Astrocyte (in vitro differentiated cells and primary cell): ENCODE measurements at regions not wholly inside any gene's neighbourhood (a gene's known extent, or its start where the extent isn't known, plus 50 kb on each side); places are given as distances from the start of the nearest gene placed in this dataset.
A peak's percentile ranks its signal among the peaks of the same experiment; 100 is the strongest.

Source experiments
- DNase-seq: peaks from one replicate; pipeline ENCODE4 v3.0.0-alpha.2; 2010; ENCODE audit warnings: low read depth
- FAIRE-seq: peaks from 2 replicates; lab custom pipeline; 2011; peaks lifted over from hg19 to GRCh38; lab: Jason Lieb, UNC
- H2AFZ ChIP-seq: 2 replicates; pipeline ENCODE4 v1.6.0; 2012; ENCODE audit warnings: low read depth, low read length, inconsistent platforms
- H3K27ac ChIP-seq: 2 replicates; pipeline ENCODE4 v1.5.1; 2011; ENCODE audit warnings: low read depth, low read length, inconsistent platforms
- H3K27me3 ChIP-seq: 2 replicates; pipeline ENCODE4 v1.6.0; 2011; ENCODE audit warnings: low read length, inconsistent platforms; ENCODE audit not compliant: insufficient read depth
- H3K36me3 ChIP-seq: 2 replicates; pipeline ENCODE4 v1.5.1; 2011; ENCODE audit warnings: low read length, inconsistent platforms; ENCODE audit not compliant: insufficient read depth
- H3K4me1 ChIP-seq: 2 replicates; pipeline ENCODE4 v1.5.1; 2011; ENCODE audit warnings: low read length, inconsistent platforms; ENCODE audit not compliant: insufficient read depth
- H3K4me2 ChIP-seq: 2 replicates; pipeline ENCODE4 v1.6.0; 2012; ENCODE audit warnings: low read length, inconsistent platforms
- H3K4me3 ChIP-seq: 2 replicates; pipeline ENCODE4 v1.5.1; 2011; ENCODE audit warnings: low read depth, mild to moderate bottlenecking, low read length, inconsistent platforms; ENCODE audit not compliant: insufficient read depth
- H3K79me2 ChIP-seq: 2 replicates; pipeline ENCODE4 v1.6.0; 2012; ENCODE audit warnings: mild to moderate bottlenecking, low read length, inconsistent platforms; ENCODE audit not compliant: insufficient read depth
- H3K9ac ChIP-seq: 2 replicates; pipeline ENCODE4 v1.6.0; 2012; ENCODE audit warnings: mild to moderate bottlenecking, low read length, inconsistent platforms
- H3K9me3 ChIP-seq: 2 replicates; pipeline ENCODE4 v1.5.1; 2012; ENCODE audit warnings: low read depth, mild to moderate bottlenecking, low read length, inconsistent platforms; ENCODE audit not compliant: insufficient read depth
- H4K20me1 ChIP-seq: 2 replicates; pipeline ENCODE4 v1.6.0; 2012; ENCODE audit warnings: low read length, inconsistent platforms; ENCODE audit not compliant: insufficient read depth
- H3K27ac Mint-ChIP-seq: one replicate; pipeline ENCODE4 v1.8.0; 2021; ENCODE audit warnings: mild to moderate bottlenecking, mixed read lengths; ENCODE audit not compliant: unreplicated experiment
- H3K27me3 Mint-ChIP-seq: one replicate; pipeline ENCODE4 v1.8.0; 2021; ENCODE audit warnings: low read depth, mixed read lengths; ENCODE audit not compliant: unreplicated experiment
- H3K36me3 Mint-ChIP-seq: one replicate; pipeline ENCODE4 v1.8.0; 2021; ENCODE audit warnings: low read depth, mixed read lengths; ENCODE audit not compliant: unreplicated experiment
- H3K4me1 Mint-ChIP-seq: one replicate; pipeline ENCODE4 v1.8.0; 2021; ENCODE audit warnings: low read depth, mixed read lengths; ENCODE audit not compliant: unreplicated experiment
- H3K4me3 Mint-ChIP-seq: one replicate; pipeline ENCODE4 v1.8.0; 2021; ENCODE audit warnings: mild to moderate bottlenecking, moderate library complexity, mixed read lengths; ENCODE audit not compliant: unreplicated experiment
- H3K9me3 Mint-ChIP-seq: one replicate; pipeline ENCODE4 v1.8.0; 2021; ENCODE audit warnings: mild to moderate bottlenecking, mixed read lengths; ENCODE audit not compliant: unreplicated experiment
- EZH2 ChIP-seq: IDR thresholded peaks from 2 replicates; pipeline ENCODE4 v1.6.1; 2012; ENCODE audit warnings: mild to moderate bottlenecking, low read length, inconsistent platforms; ENCODE audit not compliant: insufficient read depth
- TF ChIP-seq, protein P1 (sequence below): IDR thresholded peaks from 2 replicates; pipeline ENCODE4 v1.5.1; 2011; ENCODE audit warnings: low read depth, mild to moderate bottlenecking, inconsistent platforms, low read length, moderate library complexity; ENCODE audit not compliant: insufficient read depth

DNA sequence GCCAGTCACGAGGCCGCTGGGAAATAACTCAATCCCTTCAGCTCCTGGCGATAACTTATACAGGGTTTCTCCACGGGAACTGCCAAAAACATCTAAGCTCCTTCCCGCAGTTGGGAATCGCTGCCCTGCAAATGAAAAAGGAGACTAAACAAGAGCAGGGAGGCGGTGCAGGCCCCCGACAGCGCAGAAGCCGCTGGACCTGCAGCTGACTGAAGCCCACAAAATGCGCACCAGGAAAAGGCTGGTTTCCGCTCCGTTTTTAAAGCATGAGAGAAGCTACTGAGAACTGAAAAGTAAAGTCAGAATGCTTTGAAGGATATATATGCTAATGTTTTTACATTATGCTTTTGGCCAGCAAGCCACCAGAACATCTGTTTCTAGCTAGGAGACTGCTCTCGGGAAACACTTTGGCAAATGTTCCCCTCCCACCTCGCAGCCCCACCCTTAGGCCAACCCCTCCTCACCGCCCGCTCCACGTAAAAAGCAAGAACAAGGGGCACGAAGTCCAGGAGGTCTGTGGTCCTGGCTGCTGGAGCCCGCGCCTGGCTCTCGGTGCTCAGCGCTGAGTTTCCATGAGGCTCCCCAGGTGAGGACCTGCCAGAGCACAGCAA, 90.5 kb downstream of the SOD2 start:
- H3K27ac Mint-ChIP-seq: no peak overlapping the region
- no peak for DNase-seq
- no peak overlapping the region for H3K4me3 ChIP-seq
- FAIRE-seq: no peak
- H3K36me3 Mint-ChIP-seq: peaks cover 2% of the 10 kb centered on the region
- H2AFZ ChIP-seq: no peak overlapping the region
- H3K36me3 ChIP-seq: no peaks in the 10 kb centered on the region
- no peak overlapping the region for H3K4me3 Mint-ChIP-seq
- H3K9ac ChIP-seq: no peak overlapping the region
- peaks cover 3% of the 10 kb centered on the region for H3K9me3 ChIP-seq
- no peaks in the 10 kb centered on the region for H3K27me3 ChIP-seq
- TF ChIP-seq, protein P1, sequence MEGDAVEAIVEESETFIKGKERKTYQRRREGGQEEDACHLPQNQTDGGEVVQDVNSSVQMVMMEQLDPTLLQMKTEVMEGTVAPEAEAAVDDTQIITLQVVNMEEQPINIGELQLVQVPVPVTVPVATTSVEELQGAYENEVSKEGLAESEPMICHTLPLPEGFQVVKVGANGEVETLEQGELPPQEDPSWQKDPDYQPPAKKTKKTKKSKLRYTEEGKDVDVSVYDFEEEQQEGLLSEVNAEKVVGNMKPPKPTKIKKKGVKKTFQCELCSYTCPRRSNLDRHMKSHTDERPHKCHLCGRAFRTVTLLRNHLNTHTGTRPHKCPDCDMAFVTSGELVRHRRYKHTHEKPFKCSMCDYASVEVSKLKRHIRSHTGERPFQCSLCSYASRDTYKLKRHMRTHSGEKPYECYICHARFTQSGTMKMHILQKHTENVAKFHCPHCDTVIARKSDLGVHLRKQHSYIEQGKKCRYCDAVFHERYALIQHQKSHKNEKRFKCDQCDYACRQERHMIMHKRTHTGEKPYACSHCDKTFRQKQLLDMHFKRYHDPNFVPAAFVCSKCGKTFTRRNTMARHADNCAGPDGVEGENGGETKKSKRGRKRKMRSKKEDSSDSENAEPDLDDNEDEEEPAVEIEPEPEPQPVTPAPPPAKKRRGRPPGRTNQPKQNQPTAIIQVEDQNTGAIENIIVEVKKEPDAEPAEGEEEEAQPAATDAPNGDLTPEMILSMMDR: no peak
- TF ChIP-seq EZH2: no peak
- no peaks in the 10 kb centered on the region for H3K79me2 ChIP-seq
- peaks cover 11% of the 10 kb centered on the region for H3K27me3 Mint-ChIP-seq
- peaks cover 2% of the 10 kb centered on the region for H3K4me1 Mint-ChIP-seq
- peak overlapping the region; percentile 41 for H3K4me2 ChIP-seq
- H3K4me1 ChIP-seq: no peaks in the 10 kb centered on the region
- no peaks in the 10 kb centered on the region for H4K20me1 ChIP-seq
- H3K9me3 Mint-ChIP-seq: no peaks in the 10 kb centered on the region
- H3K27ac ChIP-seq: no peak overlapping the region

DNA sequence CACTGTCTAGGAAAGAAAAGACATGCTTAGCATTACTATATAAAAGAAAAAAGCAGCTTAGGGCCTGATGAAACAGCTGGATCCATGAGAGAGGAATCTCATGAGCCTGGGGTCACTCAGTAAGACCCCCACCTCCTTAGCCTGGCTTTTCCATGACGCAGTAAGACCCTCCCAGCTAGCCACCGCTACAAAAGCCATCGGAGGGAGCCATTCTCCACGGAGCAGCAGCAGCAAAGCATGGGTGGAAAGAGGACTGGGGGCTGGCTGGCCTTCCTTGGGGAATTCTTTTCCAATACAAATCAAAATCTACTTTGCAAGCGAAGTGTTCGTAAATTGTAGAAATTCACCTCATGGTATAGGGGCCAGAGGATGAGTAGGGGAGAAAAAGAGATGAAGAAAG, 91.8 kb downstream of the SOD2 start:
- H3K27ac Mint-ChIP-seq: no peak overlapping the region
- no peak overlapping the region for H3K4me3 ChIP-seq
- no peak for TF ChIP-seq EZH2
- TF ChIP-seq, protein P1: no peak
- no peak overlapping the region for H3K27ac ChIP-seq
- H3K36me3 ChIP-seq: no peaks in the 10 kb centered on the region
- H3K4me2 ChIP-seq: no peak overlapping the region
- no peaks in the 10 kb centered on the region for H3K4me1 ChIP-seq
- no peaks in the 10 kb centered on the region for H3K79me2 ChIP-seq
- H3K9ac ChIP-seq: no peak overlapping the region
- H3K27me3 Mint-ChIP-seq: peaks cover 11% of the 10 kb centered on the region
- peaks cover 3% of the 10 kb centered on the region for H3K9me3 ChIP-seq
- H4K20me1 ChIP-seq: no peaks in the 10 kb centered on the region
- FAIRE-seq (no peak), DNase-seq (no peak)
- H3K4me1 Mint-ChIP-seq: peaks cover 5% of the 10 kb centered on the region
- peaks cover 2% of the 10 kb centered on the region for H3K36me3 Mint-ChIP-seq
- H2AFZ ChIP-seq: no peak overlapping the region
- H3K4me3 Mint-ChIP-seq: no peak overlapping the region
- H3K9me3 Mint-ChIP-seq: no peaks in the 10 kb centered on the region
- H3K27me3 ChIP-seq: no peaks in the 10 kb centered on the region

DNA sequence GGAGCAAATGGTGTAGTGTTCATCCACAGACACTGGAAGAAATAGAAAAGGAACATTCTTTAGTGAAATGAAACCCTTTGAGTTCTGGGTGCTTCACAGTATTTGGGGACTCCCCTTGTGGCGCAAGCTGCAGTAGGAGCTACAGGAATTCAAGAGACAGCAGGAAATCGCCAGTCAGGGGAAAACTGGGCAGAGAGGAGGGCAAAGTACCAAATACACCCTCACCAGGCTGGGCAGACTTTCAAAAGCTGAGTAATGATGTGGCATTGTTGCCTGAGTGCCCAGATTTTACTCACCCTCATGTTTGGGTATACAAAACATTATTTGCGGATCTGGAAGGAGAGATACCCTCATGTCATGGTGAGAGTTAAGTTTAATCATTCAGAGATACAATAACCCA, 97.9 kb downstream of the SOD2 start:
- no peak for TF ChIP-seq EZH2
- TF ChIP-seq, protein P1: peak; percentile 12
- Histone ChIP-seq H3K4me2 (peak overlapping the region; percentile 81), H4K20me1 (peaks cover 2% of the 10 kb centered on the region), H3K9ac (peak overlapping the region; percentile 71), H3K4me1 (peaks cover 22% of the 10 kb centered on the region), H3K27me3 (no peaks in the 10 kb centered on the region), H3K27ac (peak overlapping the region; percentile 94), H3K9me3 (no peaks in the 10 kb centered on the region), H2AFZ (no peak overlapping the region), H3K36me3 (no peaks in the 10 kb centered on the region), H3K4me3 (peak overlapping the region; percentile 41), H3K79me2 (no peaks in the 10 kb centered on the region)
- DNase-seq (peak; percentile 55), FAIRE-seq (peak; percentile 59)
- no peak overlapping the region for H3K4me3 Mint-ChIP-seq
- no peaks in the 10 kb centered on the region for H3K9me3 Mint-ChIP-seq
- no peaks in the 10 kb centered on the region for H3K27me3 Mint-ChIP-seq
- H3K27ac Mint-ChIP-seq: peak overlapping the region; percentile 91
- H3K4me1 Mint-ChIP-seq: peaks cover 22% of the 10 kb centered on the region
- H3K36me3 Mint-ChIP-seq: no peaks in the 10 kb centered on the region
